Testis (tissue), 2 donors: ENCODE measurements at regions not wholly inside any gene's neighbourhood (a gene's known extent, or its start where the extent isn't known, plus 50 kb on each side); places are given as distances from the start of the nearest gene placed in this dataset.
"Not testable (repeated sequence)": the region's sequence is repeated elsewhere in the genome, so short reads cannot be mapped to it uniquely, and the experiment has no call there.

Experiments
- CTCF ChIP-seq, 3 experiments: fragments of 450-650 bp in 2 of 3; fragments of 200-600 bp in 1 of 3; sonication (generic) in 1 of 3; IDR thresholded peaks; one replicate each; pipeline ENCODE4 v1.5.1; 2016 to 2019; ENCODE audit warnings: antibody characterized with exemption in 3 of 3, mild to moderate bottlenecking in 2 of 3, moderate library complexity in 1 of 3
- POLR2A ChIP-seq: fragments of 450-650 bp; IDR thresholded peaks from one replicate; pipeline ENCODE4 v1.6.1; 2017; ENCODE audit warnings: antibody characterized with exemption, mild to moderate bottlenecking, moderate library complexity

- not testable (repeated sequence) for TF ChIP-seq POLR2A; CTCF (IDR thresholded peaks at IDR 0.05)
Measured at GRCh38 chr9:63813391-63814021, 1471.5 kb downstream of the FOXD4L5 start.
